NCI-H1105 (cell line): ENCODE measurements at regions not wholly inside any gene's neighbourhood (a gene's known extent, or its start where the extent isn't known, plus 50 kb on each side); places are given as distances from the start of the nearest gene placed in this dataset.
"Not testable (repeated sequence)": the region's sequence is repeated elsewhere in the genome, so short reads cannot be mapped to it uniquely, and the experiment has no call there.

Experiments used
- DNase-seq: peaks from one replicate; lab custom pipeline; 2025; lab: John Stamatoyannopoulos, UW

GRCh38 chr4:57412259-57413054 lies 302.3 kb upstream of the IGFBP7 start:
- DNase-seq: no peak

DNA sequence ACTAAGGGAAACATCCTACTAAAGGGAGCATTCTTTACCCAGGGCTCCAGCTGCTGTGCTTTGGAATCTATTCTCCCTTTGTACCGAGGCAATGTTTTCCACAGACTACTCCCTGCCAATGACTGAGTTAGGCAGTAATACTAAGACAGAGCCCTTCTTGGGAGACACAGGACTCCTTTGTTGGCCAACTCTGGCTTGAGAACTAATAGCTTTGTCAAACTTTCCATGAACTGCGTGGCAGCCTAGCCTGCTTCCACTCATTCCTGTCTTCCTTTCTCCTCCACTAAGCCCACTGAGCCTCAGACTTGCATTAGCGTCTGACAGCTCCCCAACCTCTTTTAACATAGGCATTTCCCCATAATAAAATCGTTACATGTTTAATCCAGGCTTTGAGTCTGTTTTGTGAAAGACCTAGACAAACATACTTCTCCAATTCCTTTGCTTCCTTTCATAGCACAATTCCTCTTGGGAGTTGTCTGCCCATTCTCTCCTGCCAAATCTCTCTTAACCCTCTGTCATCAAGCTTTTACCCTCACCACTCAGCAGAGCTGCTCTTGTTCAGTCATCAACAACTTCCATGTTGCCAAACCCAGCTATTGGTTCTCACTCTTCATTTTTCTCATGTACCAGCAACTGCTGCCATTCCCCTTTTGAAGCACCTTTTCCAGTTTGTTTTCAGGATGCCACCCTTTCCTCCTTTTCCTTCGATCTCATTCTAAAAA lies 300.3 kb upstream of the IGFBP7 start:
- DNase-seq: no peak

DNA sequence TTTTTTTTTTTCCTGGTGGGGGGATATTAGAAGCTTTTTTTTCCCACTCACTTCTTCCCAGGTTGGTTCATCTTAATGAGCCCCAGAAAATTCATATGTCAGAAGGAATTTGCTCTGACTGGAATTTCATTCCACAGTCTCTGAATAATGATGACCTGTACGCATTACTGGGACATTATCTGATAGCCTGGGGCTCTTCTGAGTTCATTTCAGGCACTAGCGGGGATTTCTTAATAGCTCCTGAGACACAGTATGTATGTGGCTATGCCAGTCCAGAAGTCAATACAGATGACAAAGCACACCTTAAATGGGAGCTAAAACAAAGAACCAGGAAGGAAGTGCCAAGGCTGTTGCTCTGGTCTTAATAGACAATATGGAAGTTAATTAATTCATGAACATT lies 295.2 kb upstream of the IGFBP7 start:
- no peak for DNase-seq

DNA sequence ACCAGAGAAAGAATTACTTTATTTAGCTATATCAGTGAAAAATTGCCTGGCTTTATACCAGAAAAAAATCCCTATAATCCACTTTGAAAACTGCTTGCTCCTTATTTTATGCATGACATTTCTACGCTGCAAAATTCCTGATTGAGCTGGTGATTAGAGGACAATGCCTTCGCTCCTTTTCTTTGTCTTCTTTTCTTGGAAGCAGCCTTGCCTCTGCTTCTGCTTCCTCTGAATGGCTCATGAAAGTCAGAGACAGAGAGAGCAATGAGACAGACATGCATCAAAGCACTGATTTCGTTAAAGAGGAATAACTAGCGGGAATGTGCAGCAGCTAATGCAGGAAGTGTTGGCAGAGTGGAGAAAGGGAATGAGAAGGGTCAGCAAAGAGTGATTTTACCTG lies 294.3 kb upstream of the IGFBP7 start:
- DNase-seq: no peak

GRCh38 chr4:57403591-57403990 lies 293.4 kb upstream of the IGFBP7 start:
- no peak for DNase-seq

DNA sequence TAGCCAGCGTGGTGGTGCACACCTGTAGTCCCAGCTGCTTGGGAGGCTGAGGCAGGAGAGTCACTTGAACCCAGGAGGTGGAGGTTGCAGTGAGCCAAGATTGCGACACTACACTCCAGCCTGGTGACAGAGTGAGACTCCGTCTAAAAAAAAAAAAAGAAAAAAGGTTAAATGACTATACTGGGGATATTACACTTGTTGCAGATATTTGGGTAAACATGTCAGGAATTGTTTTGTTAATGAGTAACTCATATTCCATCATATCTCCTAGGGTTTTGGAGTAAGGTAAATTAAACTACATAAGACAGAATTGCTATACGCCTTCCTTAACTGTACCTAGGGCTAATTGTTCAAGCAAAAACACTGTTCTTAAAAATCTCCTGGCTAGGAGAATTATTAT lies 291.4 kb upstream of the IGFBP7 start:
- no peak for DNase-seq

DNA sequence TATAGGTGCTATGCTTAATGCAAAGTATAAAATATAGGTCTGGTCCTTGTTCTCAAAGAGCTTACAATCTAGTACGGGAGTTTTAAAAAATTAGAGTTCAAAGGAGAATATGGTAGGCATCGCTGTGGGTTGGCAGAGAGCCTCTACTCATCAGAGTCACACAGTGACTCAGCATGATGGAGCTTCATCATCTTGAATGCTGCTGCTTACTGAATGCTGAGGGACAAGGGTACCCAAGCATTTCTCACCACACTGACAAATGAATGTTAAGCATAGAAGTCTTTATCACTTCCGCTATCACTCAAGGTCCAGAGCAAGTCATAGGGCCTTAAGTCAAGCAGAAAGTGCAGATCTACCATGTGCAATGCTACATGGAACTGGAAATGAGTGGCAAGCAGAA lies 268.6 kb upstream of the IGFBP7 start:
- no peak for DNase-seq

- no peak for DNase-seq
Measured at GRCh38 chr4:57374866-57375595, 264.8 kb upstream of the IGFBP7 start.

DNA sequence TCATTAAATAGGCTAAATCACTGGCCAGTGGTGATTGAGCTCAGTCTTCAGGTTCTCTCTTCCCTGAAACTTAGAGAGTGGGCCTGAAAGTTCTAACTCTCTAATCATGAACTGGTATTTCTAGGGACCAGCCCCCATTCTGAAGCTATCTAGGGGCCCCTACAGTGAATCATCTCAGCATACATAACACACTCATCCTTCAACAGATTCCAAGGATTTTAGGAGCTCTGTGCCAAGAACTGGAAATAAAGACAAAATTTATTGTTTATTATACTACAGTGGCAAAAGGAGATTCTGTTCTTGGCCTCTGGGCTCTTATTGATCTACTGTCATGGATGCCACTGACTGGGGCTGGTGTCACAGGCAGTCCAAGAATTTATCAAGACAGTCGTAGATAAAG lies 263.8 kb upstream of the IGFBP7 start:
- DNase-seq: no peak

GRCh38 chr4:57371671-57372070 lies 261.5 kb upstream of the IGFBP7 start:
- DNase-seq: no peak

DNA sequence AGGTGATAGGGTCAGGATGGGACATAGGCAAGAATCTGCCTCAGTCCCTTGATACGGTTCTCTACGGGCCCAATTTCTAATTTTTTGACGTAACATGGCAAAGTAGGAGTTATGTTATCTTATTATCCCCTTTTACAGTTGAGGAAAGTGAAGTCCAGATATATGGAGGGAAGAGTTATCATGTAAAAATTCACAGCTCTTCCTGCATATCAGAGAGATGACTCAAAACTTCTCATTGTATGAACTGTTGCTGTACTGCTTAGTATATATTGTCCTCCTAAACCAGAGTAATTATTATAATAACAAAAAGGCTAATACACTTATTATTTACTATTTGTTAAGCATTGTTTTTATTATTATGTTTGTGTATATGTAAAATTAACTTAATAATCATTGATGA lies 260.5 kb upstream of the IGFBP7 start:
- no peak for DNase-seq

DNA sequence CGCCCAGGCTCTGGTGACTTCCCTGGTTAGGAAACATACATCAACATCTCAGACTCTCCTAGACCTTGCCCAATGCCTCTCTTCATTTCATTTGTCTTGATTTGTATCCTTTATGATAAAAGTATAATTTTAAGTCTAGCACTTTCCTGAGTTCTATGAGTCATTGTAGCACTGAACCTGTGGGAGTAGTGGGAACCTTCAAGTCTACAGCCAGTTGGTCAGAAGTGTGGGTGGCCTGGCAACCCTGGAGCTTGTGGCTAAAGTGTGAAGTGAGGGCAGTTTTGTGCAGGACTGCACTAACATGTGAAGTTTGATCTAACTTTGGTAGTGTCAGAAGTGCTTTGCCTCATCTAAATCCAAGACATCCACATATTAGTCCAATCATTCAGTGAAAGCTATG lies 259.3 kb upstream of the IGFBP7 start:
- DNase-seq: no peak

- no peak for DNase-seq
Measured at GRCh38 chr4:57364255-57364654, 254.1 kb upstream of the IGFBP7 start.

DNA sequence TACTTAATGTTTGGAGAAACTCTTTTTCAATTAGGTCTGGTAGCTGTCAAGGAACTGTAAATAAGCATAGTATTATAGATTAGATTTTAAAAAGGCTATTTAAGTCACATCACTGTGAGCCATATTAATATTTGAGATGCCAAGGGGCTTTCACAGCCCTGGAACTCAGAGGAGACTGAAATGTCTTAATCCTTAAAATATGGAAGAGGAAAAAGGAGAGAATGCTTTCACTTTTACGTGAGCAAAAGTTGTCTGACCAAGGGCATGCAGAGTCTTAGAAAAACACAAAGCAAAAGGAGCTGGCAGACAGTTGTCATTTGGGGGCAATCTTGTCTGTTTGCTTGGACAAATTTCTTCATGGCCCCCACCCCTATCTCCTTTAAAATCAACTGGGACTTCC lies 253.2 kb upstream of the IGFBP7 start:
- DNase-seq: no peak

- no peak for DNase-seq
Measured at GRCh38 chr4:57360681-57361080, 250.5 kb upstream of the IGFBP7 start.

- DNase-seq: no peak
Measured at GRCh38 chr4:57355101-57355665, 245.0 kb upstream of the IGFBP7 start.

- DNase-seq: no peak
Measured at GRCh38 chr4:57351731-57352130, 241.5 kb upstream of the IGFBP7 start.

GRCh38 chr4:57344296-57344695 lies 234.1 kb upstream of the IGFBP7 start:
- no peak for DNase-seq

- no peak for DNase-seq
Measured at GRCh38 chr4:57342411-57342810, 232.2 kb upstream of the IGFBP7 start.

- DNase-seq: not testable (repeated sequence)
Measured at GRCh38 chr4:57338861-57339260, 228.7 kb upstream of the IGFBP7 start.

GRCh38 chr4:57333684-57334083 lies 223.5 kb upstream of the IGFBP7 start:
- no peak for DNase-seq

GRCh38 chr4:57331959-57332358 lies 221.8 kb upstream of the IGFBP7 start:
- DNase-seq: no peak

GRCh38 chr4:57329279-57329678 lies 219.1 kb upstream of the IGFBP7 start:
- no peak for DNase-seq
